ENCODE measurements at regions not wholly inside any gene's neighbourhood (a gene's known extent, or its start where the extent isn't known, plus 50 kb on each side); places are given as distances from the start of the nearest gene placed in this dataset.

DNA sequence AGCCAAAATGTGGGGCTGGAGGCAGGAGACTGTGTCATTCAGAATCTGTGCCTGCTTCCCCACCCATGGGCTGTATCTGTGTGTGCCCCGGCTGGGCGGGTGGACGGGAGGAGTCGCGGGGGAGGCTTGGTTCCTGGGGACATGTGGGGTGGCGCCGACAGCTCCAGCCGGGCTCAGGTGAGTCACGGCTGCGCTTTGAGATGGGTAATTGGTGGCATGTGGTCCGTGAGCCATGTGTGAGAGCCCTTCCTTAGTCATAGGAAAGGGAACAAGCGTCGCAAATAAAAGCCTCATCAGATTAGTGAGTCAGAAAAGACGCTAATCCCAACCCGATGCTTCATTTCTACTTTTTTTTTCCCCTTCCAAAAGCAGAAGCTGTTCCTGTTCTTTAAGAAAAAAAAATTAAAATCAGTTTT lies 118.6 kb upstream of the ZNF536 start:
- TF ChIP-seq, protein P1, sequence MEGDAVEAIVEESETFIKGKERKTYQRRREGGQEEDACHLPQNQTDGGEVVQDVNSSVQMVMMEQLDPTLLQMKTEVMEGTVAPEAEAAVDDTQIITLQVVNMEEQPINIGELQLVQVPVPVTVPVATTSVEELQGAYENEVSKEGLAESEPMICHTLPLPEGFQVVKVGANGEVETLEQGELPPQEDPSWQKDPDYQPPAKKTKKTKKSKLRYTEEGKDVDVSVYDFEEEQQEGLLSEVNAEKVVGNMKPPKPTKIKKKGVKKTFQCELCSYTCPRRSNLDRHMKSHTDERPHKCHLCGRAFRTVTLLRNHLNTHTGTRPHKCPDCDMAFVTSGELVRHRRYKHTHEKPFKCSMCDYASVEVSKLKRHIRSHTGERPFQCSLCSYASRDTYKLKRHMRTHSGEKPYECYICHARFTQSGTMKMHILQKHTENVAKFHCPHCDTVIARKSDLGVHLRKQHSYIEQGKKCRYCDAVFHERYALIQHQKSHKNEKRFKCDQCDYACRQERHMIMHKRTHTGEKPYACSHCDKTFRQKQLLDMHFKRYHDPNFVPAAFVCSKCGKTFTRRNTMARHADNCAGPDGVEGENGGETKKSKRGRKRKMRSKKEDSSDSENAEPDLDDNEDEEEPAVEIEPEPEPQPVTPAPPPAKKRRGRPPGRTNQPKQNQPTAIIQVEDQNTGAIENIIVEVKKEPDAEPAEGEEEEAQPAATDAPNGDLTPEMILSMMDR (IDR thresholded peaks at IDR 0.05), result no peak
- TF ChIP-seq POLR2A (IDR thresholded peaks at IDR 0.05), result no peak

Measured in esophagus squamous epithelium (tissue), 4 donors.